Fibroblast of villous mesenchyme (primary cell): ENCODE measurements at regions not wholly inside any gene's neighbourhood (a gene's known extent, or its start where the extent isn't known, plus 50 kb on each side); places are given as distances from the start of the nearest gene placed in this dataset.

Experiments
- DNase-seq: peaks from one replicate; pipeline ENCODE4 v3.0.0-alpha.2; 2010; ENCODE audit warnings: low read depth
- H3K4me3 ChIP-seq: 2 replicates; pipeline ENCODE4 v1.5.1; 2011; ENCODE audit warnings: low read depth, mild to moderate bottlenecking, low read length
- CTCF ChIP-seq: IDR thresholded peaks from 2 replicates; pipeline ENCODE4 v1.5.1; 2012; ENCODE audit warnings: low read depth, mild to moderate bottlenecking, low read length; ENCODE audit not compliant: insufficient read depth

GRCh38 chr5:34582371-34582770, 73.8 kb upstream of the RAI14 start:
- TF ChIP-seq CTCF = no peak
- DNase-seq = no peak
- H3K4me3 ChIP-seq = no peak overlapping the region

- DNase-seq = no peak
- TF ChIP-seq CTCF = no peak
- no peak overlapping the region for H3K4me3 ChIP-seq
These were observed 73.0 kb upstream of the RAI14 start for GRCh38 chr5:34583167-34583566.

GRCh38 chr5:34584165-34584564, 72.0 kb upstream of the RAI14 start:
- no peak for TF ChIP-seq CTCF
- no peak for DNase-seq
- H3K4me3 ChIP-seq = no peak overlapping the region

GRCh38 chr5:34585601-34586104, 70.5 kb upstream of the RAI14 start:
- no peak for TF ChIP-seq CTCF
- DNase-seq = peak; percentile 32
- no peak overlapping the region for H3K4me3 ChIP-seq

GRCh38 chr5:34586117-34586885, 69.8 kb upstream of the RAI14 start:
- DNase-seq = peak; percentile 93

GRCh38 chr5:34587355-34588241, 68.5 kb upstream of the RAI14 start:
- no peak for TF ChIP-seq CTCF
- DNase-seq = peak; percentile 92
- no peak overlapping the region for H3K4me3 ChIP-seq

More at GRCh38 chr5:34586117-34586885, 69.8 kb upstream of the RAI14 start:
- no peak overlapping the region for H3K4me3 ChIP-seq
- no peak for TF ChIP-seq CTCF
